MCF 10A (cell line): ENCODE measurements at regions not wholly inside any gene's neighbourhood (a gene's known extent, or its start where the extent isn't known, plus 50 kb on each side); places are given as distances from the start of the nearest gene placed in this dataset.

Experiments
- BruUV-seq: library from RNA; stranded (reverse); fragments of 400-500 nt; replicated peaks from 2 replicates; lab custom pipeline; 2021; lab: Mats Ljungman, UMichigan
- CTCF ChIA-PET: fragments of 300-600 bp; sonication (Branson Sonifier 250); formaldehyde crosslinking; extraction: SDS; loops from one replicate; lab custom pipeline; 2021; ENCODE audit warnings: antibody characterized with exemption, inconsistent platforms; lab: Yijun Ruan, JAX
- POLR2A ChIA-PET: fragments of 300-600, 350-650 bp; sonication (Branson Sonifier 250); formaldehyde crosslinking; extraction: SDS; loops from one replicate; lab custom pipeline; 2020; ENCODE audit warnings: antibody characterized with exemption, inconsistent platforms; lab: Yijun Ruan, JAX
- DNase-seq: peaks from one replicate; pipeline ENCODE4 v3.0.0-alpha.2; 2018; ENCODE audit not compliant: unreplicated experiment
- H3K27ac Mint-ChIP-seq: one replicate; pipeline ENCODE4 v1.8.0; 2022; ENCODE audit warnings: mild to moderate bottlenecking, low read depth, mixed read lengths; ENCODE audit not compliant: unreplicated experiment
- H3K27me3 Mint-ChIP-seq: one replicate; pipeline ENCODE4 v1.8.0; 2022; ENCODE audit warnings: mixed read lengths; ENCODE audit not compliant: insufficient read depth, unreplicated experiment
- H3K36me3 Mint-ChIP-seq: one replicate; pipeline ENCODE4 v1.8.0; 2022; ENCODE audit warnings: mild to moderate bottlenecking, moderate library complexity, mixed read lengths; ENCODE audit not compliant: insufficient read depth, unreplicated experiment
- H3K4me1 Mint-ChIP-seq: one replicate; pipeline ENCODE4 v1.8.0; 2022; ENCODE audit warnings: mixed read lengths; ENCODE audit not compliant: insufficient read depth, unreplicated experiment
- H3K4me3 Mint-ChIP-seq: one replicate; pipeline ENCODE4 v1.8.0; 2022; ENCODE audit warnings: mild to moderate bottlenecking, moderate library complexity, mixed read lengths; ENCODE audit not compliant: unreplicated experiment
- H3K9me3 Mint-ChIP-seq: one replicate; pipeline ENCODE4 v1.8.0; 2022; ENCODE audit warnings: mixed read lengths; ENCODE audit not compliant: unreplicated experiment
- intact Hi-C: fragments of 100-400 bp; cut with micrococcal nuclease; formaldehyde crosslinking; loops from 2 replicates; pipeline ENCODE4 v1.14.1; 2022
- TF ChIP-seq, protein P1 (sequence below): fragments of 200-600 bp; IDR thresholded peaks from one replicate; pipeline ENCODE4 v1.8.0; 2022; ENCODE audit warnings: antibody characterized with exemption, mild to moderate bottlenecking; ENCODE audit not compliant: unreplicated experiment

DNA sequence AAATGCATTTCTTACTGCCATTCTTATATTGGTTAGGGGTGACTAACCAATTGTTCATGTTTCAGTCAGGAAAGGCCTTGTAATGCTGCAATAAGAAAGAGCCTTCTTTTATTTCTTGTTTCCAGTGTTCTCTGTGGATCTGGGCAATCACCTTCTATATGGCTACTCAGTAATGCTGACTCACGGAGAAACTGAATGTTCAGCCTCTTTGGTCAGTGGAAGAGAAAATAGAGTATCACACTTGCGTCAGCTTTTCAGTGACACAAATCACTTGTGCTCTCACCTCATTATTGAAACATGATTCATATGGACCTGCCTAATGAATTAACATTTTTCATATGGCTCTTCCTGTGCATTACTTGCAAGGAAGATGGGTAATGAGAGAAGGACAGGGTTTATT is 243.9 kb upstream of the POT1 start:
- intact Hi-C loops, result no loop called here
- ChIA-PET POLR2A (no interaction called here), CTCF (no interaction called here)
- Mint-ChIP-seq H3K27me3 (no peaks in the 10 kb centered on the region), H3K36me3 (no peaks in the 10 kb centered on the region), H3K4me1 (no peaks in the 10 kb centered on the region), H3K9me3 (no peaks in the 10 kb centered on the region), H3K27ac (no peak overlapping the region), H3K4me3 (no peak overlapping the region)
- DNase-seq, result peak; percentile 52
- BruUV-seq, result no TSS peak
- TF ChIP-seq, protein P1, sequence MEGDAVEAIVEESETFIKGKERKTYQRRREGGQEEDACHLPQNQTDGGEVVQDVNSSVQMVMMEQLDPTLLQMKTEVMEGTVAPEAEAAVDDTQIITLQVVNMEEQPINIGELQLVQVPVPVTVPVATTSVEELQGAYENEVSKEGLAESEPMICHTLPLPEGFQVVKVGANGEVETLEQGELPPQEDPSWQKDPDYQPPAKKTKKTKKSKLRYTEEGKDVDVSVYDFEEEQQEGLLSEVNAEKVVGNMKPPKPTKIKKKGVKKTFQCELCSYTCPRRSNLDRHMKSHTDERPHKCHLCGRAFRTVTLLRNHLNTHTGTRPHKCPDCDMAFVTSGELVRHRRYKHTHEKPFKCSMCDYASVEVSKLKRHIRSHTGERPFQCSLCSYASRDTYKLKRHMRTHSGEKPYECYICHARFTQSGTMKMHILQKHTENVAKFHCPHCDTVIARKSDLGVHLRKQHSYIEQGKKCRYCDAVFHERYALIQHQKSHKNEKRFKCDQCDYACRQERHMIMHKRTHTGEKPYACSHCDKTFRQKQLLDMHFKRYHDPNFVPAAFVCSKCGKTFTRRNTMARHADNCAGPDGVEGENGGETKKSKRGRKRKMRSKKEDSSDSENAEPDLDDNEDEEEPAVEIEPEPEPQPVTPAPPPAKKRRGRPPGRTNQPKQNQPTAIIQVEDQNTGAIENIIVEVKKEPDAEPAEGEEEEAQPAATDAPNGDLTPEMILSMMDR, result no peak

DNA sequence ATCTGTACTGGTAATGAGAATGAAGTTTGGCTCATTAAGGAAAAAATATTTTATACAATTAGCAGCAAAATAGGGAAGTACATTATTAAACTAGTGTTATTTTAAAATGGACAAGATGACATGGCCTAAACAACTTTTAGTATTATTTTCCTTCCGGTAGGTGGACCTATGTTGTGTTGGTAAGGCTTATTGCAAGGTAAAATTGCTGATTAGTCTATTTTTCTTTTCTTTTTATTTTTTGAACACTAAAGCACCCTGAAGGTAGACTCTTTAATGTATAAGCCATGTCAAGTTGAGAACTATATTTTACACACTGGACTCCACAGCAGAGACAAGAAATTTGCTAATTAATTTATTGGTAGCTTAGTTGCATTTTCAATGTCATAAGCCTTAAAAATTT is 239.5 kb upstream of the POT1 start:
- ChIA-PET CTCF (interaction anchor here (0.6 kb wide), 1 partner anchor 432 kb away, joined by 4 read pairs; no protein-coding TSS in a partner anchor), POLR2A (no interaction called here)
- Mint-ChIP-seq H3K27ac (no peak overlapping the region), H3K27me3 (no peaks in the 10 kb centered on the region), H3K9me3 (no peaks in the 10 kb centered on the region), H3K4me3 (no peak overlapping the region), H3K4me1 (no peaks in the 10 kb centered on the region), H3K36me3 (no peaks in the 10 kb centered on the region)
- no TSS peak for BruUV-seq
- no peak for DNase-seq
- intact Hi-C loops, result no loop called here
- TF ChIP-seq, protein P1, result no peak

DNA sequence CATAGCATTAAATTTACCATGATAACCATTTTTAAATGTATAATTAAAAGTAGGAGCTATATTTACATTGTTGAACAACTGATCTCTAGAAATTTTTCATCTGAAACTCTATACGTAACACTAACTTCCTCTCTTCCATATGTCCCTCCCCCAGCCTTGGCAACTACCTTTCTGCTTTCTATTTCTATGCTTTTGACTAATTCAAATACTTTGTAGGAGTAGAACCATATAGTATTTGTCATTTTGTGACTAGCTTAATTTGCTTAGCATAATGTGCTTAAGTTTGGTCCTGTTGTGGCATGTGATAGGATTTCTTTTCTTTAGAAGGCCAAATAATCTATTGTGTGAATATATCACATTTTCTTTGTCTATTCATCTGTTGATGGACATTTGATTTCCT is 225.3 kb upstream of the POT1 start:
- Mint-ChIP-seq H3K9me3 (no peaks in the 10 kb centered on the region), H3K4me1 (no peaks in the 10 kb centered on the region), H3K27ac (no peak overlapping the region), H3K27me3 (no peaks in the 10 kb centered on the region), H3K4me3 (no peak overlapping the region), H3K36me3 (no peaks in the 10 kb centered on the region)
- CTCF ChIA-PET, result no interaction called here
- intact Hi-C loops, result no loop called here
- TF ChIP-seq, protein P1, result no peak
- POLR2A ChIA-PET, result no interaction called here
- no peak for DNase-seq
- no TSS peak for BruUV-seq

DNA sequence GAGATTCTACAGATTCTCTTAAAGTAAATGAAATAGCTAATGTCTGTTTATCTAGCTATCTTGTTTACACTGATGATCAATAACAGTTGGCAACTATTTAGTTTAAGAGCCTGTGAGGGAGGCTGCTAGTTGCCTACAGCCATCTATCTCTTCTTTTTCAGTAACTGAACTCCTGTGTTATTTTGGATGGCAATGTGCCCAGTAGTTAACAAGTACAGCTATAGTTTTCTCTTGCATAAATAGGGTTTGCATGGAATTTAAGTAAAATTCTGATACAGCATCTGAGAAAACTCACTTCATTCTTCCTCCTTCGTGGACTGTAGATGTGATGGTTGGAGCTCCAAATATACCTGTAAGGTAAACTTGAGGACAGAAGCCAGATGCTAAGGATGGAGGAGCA is 219.5 kb upstream of the POT1 start:
- no TSS peak for BruUV-seq
- Mint-ChIP-seq H3K4me1 (peaks cover 13% of the 10 kb centered on the region), H3K27me3 (no peaks in the 10 kb centered on the region), H3K27ac (no peak overlapping the region), H3K36me3 (no peaks in the 10 kb centered on the region), H3K4me3 (no peak overlapping the region), H3K9me3 (no peaks in the 10 kb centered on the region)
- ChIA-PET CTCF (interaction anchor here (0.5 kb wide), 1 partner anchor 1548 kb away, joined by 3 read pairs; no protein-coding TSS in a partner anchor), POLR2A (interaction anchor here (0.6 to 0.7 kb wide), 2 partner anchors 13 to 28 kb away, joined by 3 to 4 read pairs; no protein-coding TSS in a partner anchor)
- peak; percentile 27 for DNase-seq
- intact Hi-C loops, result no loop called here
- TF ChIP-seq, protein P1, result no peak
